ENCODE measurements at regions not wholly inside any gene's neighbourhood (a gene's known extent, or its start where the extent isn't known, plus 50 kb on each side); places are given as distances from the start of the nearest gene placed in this dataset.

GRCh38 chr3:178277605-178278004 lies 258.6 kb upstream of the KCNMB2 start:
- DNase-seq (no peak), ATAC-seq (no peak)
- no peaks in the 10 kb centered on the region for H3K4me1 Mint-ChIP-seq
- H3K36me3 Mint-ChIP-seq: peaks cover 0 to 27% (median 18%) of the 10 kb centered on the region in 3 donors
- POLR2A ChIA-PET: no interaction called here
- no peak overlapping the region for H3K4me3 Mint-ChIP-seq
- H3K27me3 Mint-ChIP-seq: peaks cover 0 to under 1% (median 0%) of the 10 kb centered on the region in 5 donors
- no peak overlapping the region for H3K27ac Mint-ChIP-seq
- peaks cover 11 to 46% (median 28%) of the 10 kb centered on the region in 9 donors for H3K9me3 Mint-ChIP-seq

GRCh38 chr3:178283561-178283960 lies 252.7 kb upstream of the KCNMB2 start:
- Mint-ChIP-seq H3K9me3 (peaks cover 13 to 49% (median 34%) of the 10 kb centered on the region in 9 donors), H3K36me3 (peaks cover 0 to 26% (median 8%) of the 10 kb centered on the region in 3 donors), H3K27me3 (peaks cover 0 to 8% (median 2%) of the 10 kb centered on the region in 5 donors), H3K4me3 (no peak overlapping the region), H3K4me1 (no peaks in the 10 kb centered on the region), H3K27ac (no peak overlapping the region)
- ATAC-seq (no peak), DNase-seq (no peak)
- POLR2A ChIA-PET: no interaction called here

- Mint-ChIP-seq H3K4me3 (no peak overlapping the region), H3K27ac (no peak overlapping the region), H3K36me3 (peaks cover 0 to 23% (median 6%) of the 10 kb centered on the region in 3 donors), H3K27me3 (peaks cover 0 to 8% (median 2%) of the 10 kb centered on the region in 5 donors), H3K9me3 (peaks cover 11 to 46% (median 33%) of the 10 kb centered on the region in 9 donors), H3K4me1 (no peaks in the 10 kb centered on the region)
- ATAC-seq (no peak), DNase-seq (no peak)
- POLR2A ChIA-PET: no interaction called here
Observed at GRCh38 chr3:178284181-178284580, 252.1 kb upstream of the KCNMB2 start.

GRCh38 chr3:178288074-178288473 lies 248.2 kb upstream of the KCNMB2 start:
- no peak overlapping the region for H3K4me3 Mint-ChIP-seq
- H3K27ac Mint-ChIP-seq: no peak overlapping the region
- no peaks in the 10 kb centered on the region for H3K4me1 Mint-ChIP-seq
- ATAC-seq: no peak
- peaks cover 0 to 10% (median 4%) of the 10 kb centered on the region in 3 donors for H3K36me3 Mint-ChIP-seq
- H3K9me3 Mint-ChIP-seq: peaks cover 4 to 22% (median 12%) of the 10 kb centered on the region in 9 donors
- H3K27me3 Mint-ChIP-seq: peaks cover 0 to 3% (median 0%) of the 10 kb centered on the region in 5 donors
- POLR2A ChIA-PET: no interaction called here
- no peak for DNase-seq

GRCh38 chr3:178289544-178290160 lies 246.6 kb upstream of the KCNMB2 start:
- no peak for ATAC-seq
- Mint-ChIP-seq H3K27me3 (peaks cover 0 to 3% (median 0%) of the 10 kb centered on the region in 5 donors), H3K9me3 (peaks cover 4 to 22% (median 12%) of the 10 kb centered on the region in 9 donors), H3K4me3 (no peak overlapping the region), H3K27ac (no peak overlapping the region), H3K36me3 (peaks cover 0 to 10% (median 4%) of the 10 kb centered on the region in 3 donors), H3K4me1 (no peaks in the 10 kb centered on the region)
- POLR2A ChIA-PET: no interaction called here
- no peak for DNase-seq

GRCh38 chr3:178291574-178292370 lies 244.5 kb upstream of the KCNMB2 start:
- POLR2A ChIA-PET: no interaction called here
- Mint-ChIP-seq H3K27me3 (no peaks in the 10 kb centered on the region), H3K36me3 (peaks cover 0 to 8% (median 3%) of the 10 kb centered on the region in 3 donors), H3K9me3 (peaks cover 4 to 21% (median 12%) of the 10 kb centered on the region in 9 donors), H3K4me3 (no peak overlapping the region), H3K4me1 (no peaks in the 10 kb centered on the region), H3K27ac (no peak overlapping the region)
- DNase-seq (no peak), ATAC-seq (no peak)

- DNase-seq: no peak
- Mint-ChIP-seq H3K9me3 (no peaks in the 10 kb centered on the region), H3K4me1 (no peaks in the 10 kb centered on the region), H3K27me3 (no peaks in the 10 kb centered on the region), H3K4me3 (no peak overlapping the region), H3K27ac (no peak overlapping the region), H3K36me3 (no peaks in the 10 kb centered on the region)
- POLR2A ChIA-PET: no interaction called here
- no peak for ATAC-seq
Observed at GRCh38 chr3:178295292-178295912, 240.8 kb upstream of the KCNMB2 start.

- H3K4me1 Mint-ChIP-seq: no peaks in the 10 kb centered on the region
- no peak overlapping the region for H3K4me3 Mint-ChIP-seq
- H3K36me3 Mint-ChIP-seq: no peaks in the 10 kb centered on the region
- H3K27ac Mint-ChIP-seq: no peak overlapping the region
- H3K9me3 Mint-ChIP-seq: no peaks in the 10 kb centered on the region
- ATAC-seq (no peak), DNase-seq (no peak)
- H3K27me3 Mint-ChIP-seq: no peaks in the 10 kb centered on the region
- POLR2A ChIA-PET: no interaction called here
Observed at GRCh38 chr3:178297199-178297598, 239.0 kb upstream of the KCNMB2 start.

- Mint-ChIP-seq H3K4me3 (no peak overlapping the region), H3K4me1 (no peaks in the 10 kb centered on the region), H3K9me3 (no peaks in the 10 kb centered on the region), H3K27me3 (no peaks in the 10 kb centered on the region), H3K27ac (no peak overlapping the region), H3K36me3 (no peaks in the 10 kb centered on the region)
- no peak for ATAC-seq
- DNase-seq: no peak
- POLR2A ChIA-PET: no interaction called here
Observed at GRCh38 chr3:178297740-178298139, 238.5 kb upstream of the KCNMB2 start.

GRCh38 chr3:178300441-178300959 lies 235.7 kb upstream of the KCNMB2 start:
- Mint-ChIP-seq H3K27me3 (no peaks in the 10 kb centered on the region), H3K4me3 (no peak overlapping the region), H3K36me3 (no peaks in the 10 kb centered on the region), H3K9me3 (no peaks in the 10 kb centered on the region), H3K4me1 (no peaks in the 10 kb centered on the region), H3K27ac (no peak overlapping the region)
- ATAC-seq (no peak), DNase-seq (no peak)
- POLR2A ChIA-PET: no interaction called here

GRCh38 chr3:178302966-178303930 lies 233.0 kb upstream of the KCNMB2 start:
- H3K4me3 Mint-ChIP-seq: no peak overlapping the region

GRCh38 chr3:178304758-178305467 lies 231.3 kb upstream of the KCNMB2 start:
- Mint-ChIP-seq H3K27ac (no peak overlapping the region), H3K36me3 (no peaks in the 10 kb centered on the region)

More at GRCh38 chr3:178302966-178303930, 233.0 kb upstream of the KCNMB2 start:
- Mint-ChIP-seq H3K27me3 (no peaks in the 10 kb centered on the region), H3K36me3 (no peaks in the 10 kb centered on the region), H3K27ac (no peak overlapping the region), H3K4me1 (no peaks in the 10 kb centered on the region), H3K9me3 (no peaks in the 10 kb centered on the region)
- POLR2A ChIA-PET: no interaction called here
- ATAC-seq (no peak), DNase-seq (no peak)

More at GRCh38 chr3:178304758-178305467, 231.3 kb upstream of the KCNMB2 start:
- Mint-ChIP-seq H3K27me3 (no peaks in the 10 kb centered on the region), H3K4me1 (no peaks in the 10 kb centered on the region), H3K4me3 (no peak overlapping the region), H3K9me3 (no peaks in the 10 kb centered on the region)
- POLR2A ChIA-PET: no interaction called here
- no peak for DNase-seq
- no peak for ATAC-seq
